Endothelial cell of umbilical vein (primary cell): ENCODE measurements at regions not wholly inside any gene's neighbourhood (a gene's known extent, or its start where the extent isn't known, plus 50 kb on each side); places are given as distances from the start of the nearest gene placed in this dataset.

Experiments used
- BruUV-seq: library from RNA; stranded (reverse); fragments of 400-500 nt; replicated peaks from 2 replicates; lab custom pipeline; 2021; lab: Mats Ljungman, UMichigan
- CTCF ChIA-PET: fragments of 300-600, 350-600 bp; sonication (Branson Sonifier 250); formaldehyde crosslinking; loops from one replicate; lab custom pipeline; 2021; ENCODE audit warnings: antibody characterized with exemption, inconsistent platforms; lab: Charles Lee
- POLR2A ChIA-PET: fragments of 300-600, 350-600 bp; sonication (Branson Sonifier 250); formaldehyde crosslinking; loops from one replicate; lab custom pipeline; 2021; ENCODE audit warnings: antibody characterized with exemption, inconsistent platforms; lab: Charles Lee
- DNase-seq: peaks from one replicate; pipeline ENCODE4 v3.0.0-alpha.2; 2011; ENCODE audit warnings: low read depth, low spot score
- FAIRE-seq: peaks from 2 replicates; lab custom pipeline; 2011; peaks lifted over from hg19 to GRCh38; lab: Jason Lieb, UNC
- H2AFZ ChIP-seq: 2 replicates; pipeline ENCODE4 v1.6.0; 2012; ENCODE audit warnings: low read depth, low read length, control low read depth, inconsistent platforms
- H3K27ac ChIP-seq: 2 replicates; pipeline ENCODE4 v1.5.1; 2011; ENCODE audit warnings: low read depth, mild to moderate bottlenecking, control low read depth, low read length, moderate library complexity; ENCODE audit not compliant: insufficient read depth
- H3K27me3 ChIP-seq, 2 experiments: 2 replicates each; pipeline versions ENCODE4 v1.6.0 to v1.6.1; 2011; ENCODE audit warnings: low read length in 2 of 2, mixed read lengths in 1 of 2; ENCODE audit not compliant: control insufficient read depth in 2 of 2, insufficient read depth in 2 of 2
- H3K36me3 ChIP-seq, 2 experiments: 2 replicates in 1 of 2; 3 replicates in 1 of 2; pipeline ENCODE4 v1.5.1; 2011; ENCODE audit warnings: low read length in 2 of 2, mild to moderate bottlenecking in 1 of 2, moderate library complexity in 1 of 2; ENCODE audit not compliant: control insufficient read depth in 2 of 2, insufficient read depth in 2 of 2; ENCODE audit errors: extremely low read depth in 1 of 2
- H3K4me1 ChIP-seq: 3 replicates; pipeline ENCODE4 v1.5.1; 2011; ENCODE audit warnings: mild to moderate bottlenecking, low read length; ENCODE audit not compliant: control insufficient read depth, insufficient read depth; ENCODE audit errors: extremely low read depth
- H3K4me2 ChIP-seq: 2 replicates; pipeline ENCODE4 v1.6.1; 2011; ENCODE audit warnings: low read length, control low read depth, mixed read lengths; ENCODE audit not compliant: insufficient read depth
- H3K4me3 ChIP-seq, 3 experiments: fragments of 200-600 bp in 1 of 3; sonication (generic), shearing (Covaris generic) in 1 of 3; replicated peaks in 1 of 3; 2 replicates each; pipeline ENCODE4 v1.5.1; 2011 to 2016; ENCODE audit warnings: control low read depth in 3 of 3, low read length in 3 of 3, mild to moderate bottlenecking in 2 of 3, inconsistent platforms in 1 of 3, low read depth in 1 of 3, moderate library complexity in 1 of 3; ENCODE audit not compliant: insufficient read depth in 1 of 3
- H3K79me2 ChIP-seq: 2 replicates; pipeline ENCODE4 v1.6.0; 2012; ENCODE audit warnings: low read length, inconsistent platforms; ENCODE audit not compliant: control insufficient read depth, insufficient read depth
- H3K9ac ChIP-seq: replicated peaks from 2 replicates; pipeline ENCODE3; 2011; ENCODE audit warnings: low read length, control low read depth; ENCODE audit not compliant: insufficient read depth; ENCODE audit errors: extremely low read depth
- H3K9me1 ChIP-seq: replicated peaks from 3 replicates; pipeline ENCODE4 v1.6.0; 2011; ENCODE audit warnings: mild to moderate bottlenecking, low read length; ENCODE audit not compliant: control insufficient read depth, insufficient read depth; ENCODE audit errors: extremely low read depth
- H3K9me3 ChIP-seq: replicated peaks from 2 replicates; pipeline ENCODE4 v1.5.1; 2012; ENCODE audit warnings: low read length, inconsistent platforms; ENCODE audit not compliant: control insufficient read depth, insufficient read depth
- H4K20me1 ChIP-seq: replicated peaks from 2 replicates; pipeline ENCODE3; 2011; ENCODE audit warnings: mild to moderate bottlenecking, low read length; ENCODE audit not compliant: control insufficient read depth, insufficient read depth; ENCODE audit errors: extremely low read depth
- CTCF ChIP-seq, 2 donors: IDR thresholded peaks; 1 replicate in 1 of 2; 2 replicates in 1 of 2; pipeline ENCODE4 v1.5.1; 2011; ENCODE audit warnings: low read length in 2 of 2, mild to moderate bottlenecking in 2 of 2, moderate library complexity in 2 of 2, control low read depth in 1 of 2, inconsistent platforms in 1 of 2, low read depth in 1 of 2; ENCODE audit not compliant: insufficient read depth in 1 of 2; ENCODE audit errors: extremely low read depth in 1 of 2
- EZH2 ChIP-seq: IDR thresholded peaks from 2 replicates; pipeline ENCODE4 v1.6.1; 2012; ENCODE audit warnings: borderline replicate concordance, low read depth, mild to moderate bottlenecking, moderate library complexity, low read length, inconsistent platforms; ENCODE audit not compliant: severe bottlenecking
- FOS ChIP-seq: IDR thresholded peaks from 2 replicates; pipeline ENCODE4 v1.6.1; 2011; ENCODE audit warnings: mild to moderate bottlenecking, low read length, moderate library complexity, borderline replicate concordance; ENCODE audit not compliant: insufficient read depth
- GATA2 ChIP-seq: IDR thresholded peaks from 2 replicates; pipeline ENCODE4 v1.7.0; 2011; ENCODE audit warnings: low read depth, mild to moderate bottlenecking, moderate library complexity, mixed read lengths, low read length; ENCODE audit not compliant: insufficient read length, insufficient read depth
- JUN ChIP-seq: IDR thresholded peaks from 2 replicates; pipeline ENCODE4 v1.6.1; 2011; ENCODE audit warnings: borderline replicate concordance, low read depth; ENCODE audit not compliant: insufficient read length, insufficient read depth
- MAX ChIP-seq: IDR thresholded peaks from 2 replicates; pipeline ENCODE4 v1.6.1; 2011; ENCODE audit not compliant: insufficient read depth, insufficient read length
- MYC ChIP-seq: IDR thresholded peaks from one replicate; pipeline ENCODE4 v1.6.1; 2011; ENCODE audit warnings: mild to moderate bottlenecking, low read depth, low read length
- POLR2A ChIP-seq: IDR thresholded peaks from 2 replicates; pipeline ENCODE4 v1.6.1; 2012; ENCODE audit warnings: low read depth, mild to moderate bottlenecking, control low read depth, low read length
- POLR2AphosphoS5 ChIP-seq: IDR thresholded peaks from 2 replicates; pipeline ENCODE4 v1.6.1; 2012; ENCODE audit warnings: low read depth, mild to moderate bottlenecking, control low read depth, low read length, moderate library complexity; ENCODE audit not compliant: insufficient read depth
- dilution Hi-C: fragments of 300-500 bp; cut with MboI; formaldehyde crosslinking; loops from one replicate; pipeline ENCODE4 v1.15.0; 2019; ENCODE audit warnings: low sequenced_read_pairs; ENCODE audit not compliant: extremely low pct_ligation_motif_present
- intact Hi-C: fragments of 100-400 bp; cut with micrococcal nuclease; formaldehyde crosslinking; loops from one replicate; pipeline ENCODE4 v1.10.0; 2022

GRCh38 chr20:7124120-7124519, 356.6 kb downstream of the BMP2 start:
- no peak overlapping the region for H2AFZ ChIP-seq
- TF ChIP-seq JUN (no peak), MYC (no peak), POLR2A (no peak), FOS (no peak), MAX (no peak), CTCF (IDR thresholded peaks at IDR 0.05; ENCODE audit: extremely low read depth in 1 of 2, insufficient read depth in 1 of 2, low read depth in 1 of 2, low read length in 2 of 2) (no peak), POLR2AphosphoS5 (no peak), EZH2 (no peak), GATA2 (no peak)
- no peak overlapping the region for H3K4me2 ChIP-seq
- no peaks in the 10 kb centered on the region for H3K9me3 ChIP-seq
- H3K9ac ChIP-seq: no peak overlapping the region
- ChIA-PET POLR2A (no interaction called here), CTCF (interaction anchor here (1.1 to 2.3 kb wide), 3 partner anchors 10 to 735 kb away, joined by 3 to 28 read pairs (median 3); no protein-coding TSS in a partner anchor)
- no peaks in the 10 kb centered on the region for H4K20me1 ChIP-seq
- H3K36me3 ChIP-seq: no peaks in the 10 kb centered on the region
- no peaks in the 10 kb centered on the region for H3K4me1 ChIP-seq
- H3K27me3 ChIP-seq: no peaks in the 10 kb centered on the region
- no peak overlapping the region for H3K27ac ChIP-seq
- FAIRE-seq: no peak
- dilution Hi-C loops: no loop called here
- H3K9me1 ChIP-seq: no peaks in the 10 kb centered on the region
- intact Hi-C loops: no loop called here
- no peaks in the 10 kb centered on the region for H3K79me2 ChIP-seq
- no TSS peak for BruUV-seq
- no peak for DNase-seq
- no peak overlapping the region for H3K4me3 ChIP-seq
